ENCODE measurements at regions not wholly inside any gene's neighbourhood (a gene's known extent, or its start where the extent isn't known, plus 50 kb on each side); places are given as distances from the start of the nearest gene placed in this dataset.

GRCh38 chr21:22743085-22743484 is 1744.9 kb downstream of the NCAM2 start:
- Histone ChIP-seq H3K27ac (replicated peaks) (no peak overlapping the region), H3K36me3 (no peaks in the 10 kb centered on the region), H3K4me3 (no peak overlapping the region), H3K9me3 (replicated peaks) (peaks cover 20% of the 10 kb centered on the region), H3K27me3 (ENCODE audit: low read depth) (no peaks in the 10 kb centered on the region), H3K4me1 (no peaks in the 10 kb centered on the region)
- TF ChIP-seq CTCF (IDR thresholded peaks at IDR 0.05; ENCODE audit: borderline replicate concordance): no peak
- no peak for DNase-seq
- intact Hi-C loops (cut with micrococcal nuclease): no loop called here

GRCh38 chr21:22754746-22755145 is 1756.5 kb downstream of the NCAM2 start:
- H3K9me3 ChIP-seq (replicated peaks): no peaks in the 10 kb centered on the region
- intact Hi-C loops (cut with micrococcal nuclease): no loop called here
- no peak overlapping the region for H3K27ac ChIP-seq (replicated peaks)
- H3K4me3 ChIP-seq: no peak overlapping the region
- H3K27me3 ChIP-seq (ENCODE audit: low read depth): no peaks in the 10 kb centered on the region
- no peaks in the 10 kb centered on the region for H3K4me1 ChIP-seq
- no peak for DNase-seq
- no peak for TF ChIP-seq CTCF (IDR thresholded peaks at IDR 0.05; ENCODE audit: borderline replicate concordance)
- no peaks in the 10 kb centered on the region for H3K36me3 ChIP-seq

- no peaks in the 10 kb centered on the region for H3K4me1 ChIP-seq
- DNase-seq: no peak
- TF ChIP-seq CTCF (IDR thresholded peaks at IDR 0.05; ENCODE audit: borderline replicate concordance): no peak
- intact Hi-C loops (cut with micrococcal nuclease): no loop called here
- H3K36me3 ChIP-seq: no peaks in the 10 kb centered on the region
- H3K9me3 ChIP-seq (replicated peaks): no peaks in the 10 kb centered on the region
- no peak overlapping the region for H3K4me3 ChIP-seq
- H3K27ac ChIP-seq (replicated peaks): no peak overlapping the region
- H3K27me3 ChIP-seq (ENCODE audit: low read depth): no peaks in the 10 kb centered on the region
These were observed 1760.3 kb downstream of the NCAM2 start for GRCh38 chr21:22758478-22758877.

GRCh38 chr21:22762463-22762862 is 1764.3 kb downstream of the NCAM2 start:
- Histone ChIP-seq H3K4me1 (no peaks in the 10 kb centered on the region), H3K9me3 (replicated peaks) (peaks cover 10% of the 10 kb centered on the region), H3K27me3 (ENCODE audit: low read depth) (no peaks in the 10 kb centered on the region), H3K27ac (replicated peaks) (no peak overlapping the region), H3K36me3 (no peaks in the 10 kb centered on the region), H3K4me3 (no peak overlapping the region)
- TF ChIP-seq CTCF (IDR thresholded peaks at IDR 0.05; ENCODE audit: borderline replicate concordance): no peak
- intact Hi-C loops (cut with micrococcal nuclease): no loop called here
- DNase-seq: no peak

- no peak for DNase-seq
- Histone ChIP-seq H3K36me3 (no peaks in the 10 kb centered on the region), H3K4me3 (no peak overlapping the region), H3K27me3 (ENCODE audit: low read depth) (no peaks in the 10 kb centered on the region), H3K27ac (replicated peaks) (no peak overlapping the region), H3K9me3 (replicated peaks) (peaks cover 10% of the 10 kb centered on the region), H3K4me1 (no peaks in the 10 kb centered on the region)
- intact Hi-C loops (cut with micrococcal nuclease): no loop called here
- no peak for TF ChIP-seq CTCF (IDR thresholded peaks at IDR 0.05; ENCODE audit: borderline replicate concordance)
These were observed 1765.2 kb downstream of the NCAM2 start for GRCh38 chr21:22763442-22763841.

GRCh38 chr21:22764222-22764621 is 1766.0 kb downstream of the NCAM2 start:
- TF ChIP-seq CTCF (IDR thresholded peaks at IDR 0.05; ENCODE audit: borderline replicate concordance): no peak
- Histone ChIP-seq H3K27ac (replicated peaks) (no peak overlapping the region), H3K27me3 (ENCODE audit: low read depth) (no peaks in the 10 kb centered on the region), H3K4me1 (no peaks in the 10 kb centered on the region), H3K4me3 (no peak overlapping the region), H3K9me3 (replicated peaks) (peaks cover 10% of the 10 kb centered on the region), H3K36me3 (no peaks in the 10 kb centered on the region)
- intact Hi-C loops (cut with micrococcal nuclease): no loop called here
- no peak for DNase-seq

Measured in left ventricle myocardium inferior (tissue), 1 donor.